ENCODE measurements at regions not wholly inside any gene's neighbourhood (a gene's known extent, or its start where the extent isn't known, plus 50 kb on each side); places are given as distances from the start of the nearest gene placed in this dataset.
A peak's percentile ranks its signal among the peaks of the same experiment; 100 is the strongest.

DNA sequence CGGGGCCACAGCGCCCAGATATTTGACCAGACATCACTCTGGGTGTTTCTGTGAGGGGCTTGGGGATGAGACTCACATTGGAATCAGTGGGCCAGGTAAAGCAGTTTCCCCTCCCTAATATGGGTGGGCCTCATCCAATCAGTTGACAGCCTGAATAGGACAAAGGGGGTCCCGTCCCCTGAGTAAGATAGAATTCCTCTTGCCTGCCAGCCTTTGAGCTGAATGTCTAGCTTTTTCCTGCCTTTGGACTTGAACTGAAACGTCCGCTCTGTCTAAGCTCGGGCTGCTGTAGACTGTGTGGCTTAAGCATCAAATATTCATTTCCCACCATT, 88.8 kb upstream of the DIO3 start:
- Histone ChIP-seq H3K4me1 (peaks cover 10% of the 10 kb centered on the region), H3K27me3 (no peaks in the 10 kb centered on the region), H3K4me3 (no peak overlapping the region), H3K36me3 (no peaks in the 10 kb centered on the region), H3K27ac (no peak overlapping the region), H3K9me3 (no peaks in the 10 kb centered on the region)
- TF ChIP-seq, protein P1, sequence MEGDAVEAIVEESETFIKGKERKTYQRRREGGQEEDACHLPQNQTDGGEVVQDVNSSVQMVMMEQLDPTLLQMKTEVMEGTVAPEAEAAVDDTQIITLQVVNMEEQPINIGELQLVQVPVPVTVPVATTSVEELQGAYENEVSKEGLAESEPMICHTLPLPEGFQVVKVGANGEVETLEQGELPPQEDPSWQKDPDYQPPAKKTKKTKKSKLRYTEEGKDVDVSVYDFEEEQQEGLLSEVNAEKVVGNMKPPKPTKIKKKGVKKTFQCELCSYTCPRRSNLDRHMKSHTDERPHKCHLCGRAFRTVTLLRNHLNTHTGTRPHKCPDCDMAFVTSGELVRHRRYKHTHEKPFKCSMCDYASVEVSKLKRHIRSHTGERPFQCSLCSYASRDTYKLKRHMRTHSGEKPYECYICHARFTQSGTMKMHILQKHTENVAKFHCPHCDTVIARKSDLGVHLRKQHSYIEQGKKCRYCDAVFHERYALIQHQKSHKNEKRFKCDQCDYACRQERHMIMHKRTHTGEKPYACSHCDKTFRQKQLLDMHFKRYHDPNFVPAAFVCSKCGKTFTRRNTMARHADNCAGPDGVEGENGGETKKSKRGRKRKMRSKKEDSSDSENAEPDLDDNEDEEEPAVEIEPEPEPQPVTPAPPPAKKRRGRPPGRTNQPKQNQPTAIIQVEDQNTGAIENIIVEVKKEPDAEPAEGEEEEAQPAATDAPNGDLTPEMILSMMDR (IDR thresholded peaks at IDR 0.05): no peak
- intact Hi-C loops (cut with DNase I): no loop called here
- no peak for ATAC-seq
- DNase-seq: no peak

DNA sequence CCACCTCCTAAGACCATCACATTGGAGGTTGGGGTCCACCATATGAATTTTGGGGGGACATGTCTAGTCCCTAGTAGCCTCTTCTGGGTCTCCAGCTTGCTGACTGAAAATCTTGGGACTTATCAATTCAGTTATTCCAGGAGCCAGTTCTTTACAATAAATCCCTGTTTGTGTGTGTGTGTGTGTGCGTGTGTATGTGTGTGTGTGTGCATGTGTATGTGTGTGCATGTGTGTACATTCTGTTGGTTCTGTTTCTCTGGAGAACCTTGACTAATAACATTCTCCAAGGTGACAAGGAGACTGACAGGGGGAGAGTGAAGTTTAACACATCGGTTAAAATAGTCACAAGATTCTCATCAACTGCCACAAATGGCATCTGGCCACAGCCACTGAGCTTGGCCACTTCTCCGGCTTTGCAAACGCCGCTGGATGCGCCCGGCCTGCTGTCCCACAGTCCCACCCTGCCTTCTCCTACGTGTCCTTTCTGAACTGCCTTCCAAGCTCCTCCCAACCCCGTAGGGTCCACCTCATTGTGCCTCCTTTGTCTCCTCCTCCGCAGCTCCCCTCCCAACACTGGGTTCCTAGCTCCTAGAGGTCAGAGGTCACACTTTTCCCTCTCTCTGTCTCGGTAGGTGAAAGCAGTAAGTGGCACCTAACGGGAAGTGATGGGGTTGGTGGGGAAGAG, 88.1 kb upstream of the DIO3 start:
- intact Hi-C loops (cut with DNase I): no loop called here
- TF ChIP-seq, protein P1 (IDR thresholded peaks at IDR 0.05): no peak
- ATAC-seq (no peak), DNase-seq (peak; percentile 59)
- H3K36me3 ChIP-seq: no peaks in the 10 kb centered on the region
- no peaks in the 10 kb centered on the region for H3K9me3 ChIP-seq
- no peak overlapping the region for H3K27ac ChIP-seq
- no peak overlapping the region for H3K4me3 ChIP-seq
- no peaks in the 10 kb centered on the region for H3K27me3 ChIP-seq
- peaks cover 10% of the 10 kb centered on the region for H3K4me1 ChIP-seq

DNA sequence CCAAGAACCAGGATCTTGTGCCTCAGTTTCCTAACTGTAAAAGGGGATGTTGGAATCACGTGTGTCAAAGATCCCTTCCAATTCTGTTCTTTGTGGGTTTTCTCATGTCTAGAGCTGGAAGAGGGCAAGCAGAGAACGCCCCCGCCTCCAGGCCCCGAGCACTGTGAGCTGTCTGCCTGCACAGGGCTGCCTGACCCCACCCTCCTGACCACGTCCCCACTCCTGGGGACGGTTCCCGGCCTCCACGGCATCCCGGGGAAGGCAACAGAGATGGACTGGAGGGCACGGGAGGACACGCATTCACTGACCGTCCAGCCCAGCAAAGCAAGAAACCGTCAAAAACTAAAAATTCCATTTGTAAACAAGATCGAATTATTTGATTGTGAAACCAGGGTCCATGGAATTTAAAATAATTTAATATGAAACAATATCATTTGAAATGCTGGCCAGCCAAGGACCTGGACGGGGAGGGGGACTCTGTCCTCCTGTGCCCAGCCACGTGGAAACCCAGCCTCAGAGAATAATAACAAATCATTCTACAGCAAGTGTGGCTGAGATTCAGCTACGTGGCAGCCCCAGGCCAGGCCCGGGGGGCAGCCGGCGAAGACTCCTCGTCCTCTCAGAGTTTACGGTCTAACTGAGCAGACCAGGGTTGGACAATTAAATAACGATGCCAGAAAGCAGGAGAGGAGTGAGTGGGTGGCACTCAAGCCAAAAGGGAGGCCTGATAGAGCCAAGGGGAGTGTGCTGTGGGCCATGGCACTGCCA, 87.3 kb upstream of the DIO3 start:
- ATAC-seq: no peak
- intact Hi-C loops (cut with DNase I): no loop called here

DNA sequence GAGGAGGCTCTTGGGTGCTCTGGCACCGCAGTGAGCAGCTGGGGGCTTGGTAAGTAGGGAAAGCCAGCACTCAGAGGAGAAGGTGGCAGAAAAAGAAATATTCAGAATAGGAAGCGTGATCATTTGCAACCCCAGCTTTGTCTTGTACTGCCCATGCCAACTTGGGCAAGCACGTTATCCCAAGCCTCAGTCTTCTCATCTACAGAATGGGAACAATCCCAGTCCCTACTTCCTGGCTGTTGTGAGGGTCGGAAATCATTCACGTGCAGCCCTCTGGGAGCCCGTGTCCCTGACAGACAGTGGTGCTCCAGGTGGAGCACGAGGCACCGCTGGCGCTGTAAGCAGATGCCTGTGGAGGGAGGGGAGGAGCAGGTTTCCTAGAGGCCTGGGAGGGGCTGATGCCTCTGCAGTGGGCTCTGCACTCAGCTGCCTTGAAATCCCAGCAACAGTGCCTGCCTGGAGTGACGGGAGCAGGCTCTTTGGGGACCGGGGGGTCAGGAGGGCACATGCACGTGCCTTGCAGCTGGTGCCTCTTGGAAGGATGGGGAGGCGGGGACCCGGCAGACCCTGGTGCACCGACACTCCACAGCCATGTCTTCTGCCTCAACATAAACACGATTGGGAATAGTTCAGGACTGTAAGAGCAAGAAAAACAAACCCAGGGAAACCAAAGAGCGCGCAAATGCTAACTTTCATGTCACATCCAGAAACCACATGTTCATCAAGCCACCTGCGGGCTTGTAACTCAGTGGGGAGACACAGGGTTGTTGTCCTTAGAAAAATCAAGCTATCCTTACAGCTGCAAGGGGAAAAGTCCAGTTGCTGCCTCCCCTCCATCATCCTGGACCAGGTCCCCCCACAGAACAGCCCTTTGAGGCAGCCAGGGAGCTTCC, 86.5 kb upstream of the DIO3 start:
- peak; percentile 41 for DNase-seq
- H3K27ac ChIP-seq: peak overlapping the region; percentile 58
- H3K27me3 ChIP-seq: no peaks in the 10 kb centered on the region
- peaks cover 10% of the 10 kb centered on the region for H3K4me1 ChIP-seq
- no peaks in the 10 kb centered on the region for H3K9me3 ChIP-seq
- ATAC-seq: no peak
- intact Hi-C loops (cut with DNase I): no loop called here
- H3K36me3 ChIP-seq: no peaks in the 10 kb centered on the region
- no peak overlapping the region for H3K4me3 ChIP-seq
- TF ChIP-seq, protein P1 (IDR thresholded peaks at IDR 0.05): no peak

More for the DNA sequence above, 87.3 kb upstream of the DIO3 start:
- Histone ChIP-seq H3K36me3 (no peaks in the 10 kb centered on the region), H3K27me3 (no peaks in the 10 kb centered on the region), H3K4me1 (peaks cover 10% of the 10 kb centered on the region), H3K27ac (no peak overlapping the region), H3K4me3 (no peak overlapping the region), H3K9me3 (no peaks in the 10 kb centered on the region)
- DNase-seq: peak; percentile 54
- TF ChIP-seq, protein P1 (IDR thresholded peaks at IDR 0.05): no peak

DNA sequence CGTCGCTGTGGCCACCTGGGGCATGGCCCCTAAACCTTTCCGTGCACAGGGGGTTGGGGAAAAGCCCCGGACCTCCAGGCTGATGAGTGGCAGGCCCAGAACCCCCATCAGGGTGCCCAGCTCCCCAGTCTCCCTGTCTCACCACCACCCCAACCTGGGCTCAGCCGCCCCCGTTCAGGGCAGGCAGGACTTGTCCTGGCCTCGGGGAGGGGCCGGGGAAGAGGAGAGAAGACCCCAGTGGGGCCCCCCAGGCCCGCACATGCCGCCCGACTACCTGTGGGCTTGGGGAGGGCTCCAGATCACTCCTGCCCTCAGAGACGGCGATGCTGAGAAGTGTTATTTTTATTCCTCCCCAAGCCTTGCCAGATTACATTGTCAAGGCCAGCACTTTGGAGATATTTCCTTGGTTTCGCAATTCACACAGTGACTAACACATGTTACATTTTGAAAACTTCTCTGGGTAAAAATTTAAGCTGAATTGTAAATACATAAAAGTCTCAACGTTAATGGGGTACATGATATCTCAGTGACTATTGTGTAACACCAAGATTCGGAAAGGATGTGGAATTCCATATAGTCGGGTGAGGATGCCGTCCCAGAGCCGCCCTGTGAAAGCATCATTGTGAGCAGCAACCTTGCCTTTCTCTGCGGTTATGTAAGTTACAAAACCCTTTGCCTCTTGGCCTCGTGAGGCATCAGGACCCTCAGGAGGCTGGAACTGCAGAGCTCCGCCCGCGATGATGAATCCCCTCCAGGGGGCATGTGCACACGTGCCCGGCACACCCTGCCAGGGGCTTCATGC, 85.6 kb upstream of the DIO3 start:
- peak overlapping the region; percentile 58 for H3K27ac ChIP-seq
- ATAC-seq: peak; percentile 31

More for the DNA sequence above, 85.6 kb upstream of the DIO3 start:
- no peak overlapping the region for H3K4me3 ChIP-seq
- peaks cover 15% of the 10 kb centered on the region for H3K4me1 ChIP-seq
- H3K9me3 ChIP-seq: no peaks in the 10 kb centered on the region
- peak; percentile 65 for DNase-seq
- H3K36me3 ChIP-seq: no peaks in the 10 kb centered on the region
- intact Hi-C loops (cut with DNase I): no loop called here
- no peaks in the 10 kb centered on the region for H3K27me3 ChIP-seq
- TF ChIP-seq, protein P1 (IDR thresholded peaks at IDR 0.05): no peak

Measured in upper lobe of right lung (tissue), 1 donor.